PFSK-1 (cell line): ENCODE measurements at regions not wholly inside any gene's neighbourhood (a gene's known extent, or its start where the extent isn't known, plus 50 kb on each side); places are given as distances from the start of the nearest gene placed in this dataset.

Experiments used
- FOXP2 ChIP-seq: optimal IDR thresholded peaks from 2 replicates; pipeline ENCODE3; 2011; ENCODE audit warnings: borderline replicate concordance, control low read depth, inconsistent platforms; ENCODE audit not compliant: insufficient read depth; ENCODE audit errors: extremely low read length, extremely low read depth
- POLR2AphosphoS5 ChIP-seq: IDR thresholded peaks from 2 replicates; pipeline ENCODE4 v1.6.1; 2012; ENCODE audit warnings: low read depth, mild to moderate bottlenecking, control low read depth, low read length, moderate library complexity
- SIN3A ChIP-seq: IDR thresholded peaks from 2 replicates; pipeline ENCODE4 v1.6.1; 2012; ENCODE audit warnings: mild to moderate bottlenecking, low read length, moderate library complexity, borderline replicate concordance; ENCODE audit not compliant: insufficient read depth
- TAF1 ChIP-seq: IDR thresholded peaks from 2 replicates; pipeline ENCODE4 v1.6.1; 2012; ENCODE audit warnings: low read length, control low read depth, borderline replicate concordance; ENCODE audit not compliant: insufficient read depth
- TF ChIP-seq, protein P1 (sequence below), 2 experiments: IDR thresholded peaks; 2 replicates each; pipeline versions ENCODE4 v1.6.1 to v1.8.0; 2011 to 2012; ENCODE audit warnings: low read depth in 2 of 2, low read length in 2 of 2, control low read depth in 1 of 2, inconsistent platforms in 1 of 2, mild to moderate bottlenecking in 1 of 2, moderate library complexity in 1 of 2; ENCODE audit not compliant: insufficient read depth in 1 of 2

- TF ChIP-seq TAF1 (no peak), POLR2AphosphoS5 (no peak), SIN3A (no peak), FOXP2 (no peak)
- TF ChIP-seq, protein P1, sequence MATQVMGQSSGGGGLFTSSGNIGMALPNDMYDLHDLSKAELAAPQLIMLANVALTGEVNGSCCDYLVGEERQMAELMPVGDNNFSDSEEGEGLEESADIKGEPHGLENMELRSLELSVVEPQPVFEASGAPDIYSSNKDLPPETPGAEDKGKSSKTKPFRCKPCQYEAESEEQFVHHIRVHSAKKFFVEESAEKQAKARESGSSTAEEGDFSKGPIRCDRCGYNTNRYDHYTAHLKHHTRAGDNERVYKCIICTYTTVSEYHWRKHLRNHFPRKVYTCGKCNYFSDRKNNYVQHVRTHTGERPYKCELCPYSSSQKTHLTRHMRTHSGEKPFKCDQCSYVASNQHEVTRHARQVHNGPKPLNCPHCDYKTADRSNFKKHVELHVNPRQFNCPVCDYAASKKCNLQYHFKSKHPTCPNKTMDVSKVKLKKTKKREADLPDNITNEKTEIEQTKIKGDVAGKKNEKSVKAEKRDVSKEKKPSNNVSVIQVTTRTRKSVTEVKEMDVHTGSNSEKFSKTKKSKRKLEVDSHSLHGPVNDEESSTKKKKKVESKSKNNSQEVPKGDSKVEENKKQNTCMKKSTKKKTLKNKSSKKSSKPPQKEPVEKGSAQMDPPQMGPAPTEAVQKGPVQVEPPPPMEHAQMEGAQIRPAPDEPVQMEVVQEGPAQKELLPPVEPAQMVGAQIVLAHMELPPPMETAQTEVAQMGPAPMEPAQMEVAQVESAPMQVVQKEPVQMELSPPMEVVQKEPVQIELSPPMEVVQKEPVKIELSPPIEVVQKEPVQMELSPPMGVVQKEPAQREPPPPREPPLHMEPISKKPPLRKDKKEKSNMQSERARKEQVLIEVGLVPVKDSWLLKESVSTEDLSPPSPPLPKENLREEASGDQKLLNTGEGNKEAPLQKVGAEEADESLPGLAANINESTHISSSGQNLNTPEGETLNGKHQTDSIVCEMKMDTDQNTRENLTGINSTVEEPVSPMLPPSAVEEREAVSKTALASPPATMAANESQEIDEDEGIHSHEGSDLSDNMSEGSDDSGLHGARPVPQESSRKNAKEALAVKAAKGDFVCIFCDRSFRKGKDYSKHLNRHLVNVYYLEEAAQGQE (IDR thresholded peaks at IDR 0.05; ENCODE audit: insufficient read depth in 1 of 2, low read depth in 2 of 2, low read length in 2 of 2) = no peak
Measured at GRCh38 chr4:26160591-26160990, 160.2 kb upstream of the RBPJ start.

DNA sequence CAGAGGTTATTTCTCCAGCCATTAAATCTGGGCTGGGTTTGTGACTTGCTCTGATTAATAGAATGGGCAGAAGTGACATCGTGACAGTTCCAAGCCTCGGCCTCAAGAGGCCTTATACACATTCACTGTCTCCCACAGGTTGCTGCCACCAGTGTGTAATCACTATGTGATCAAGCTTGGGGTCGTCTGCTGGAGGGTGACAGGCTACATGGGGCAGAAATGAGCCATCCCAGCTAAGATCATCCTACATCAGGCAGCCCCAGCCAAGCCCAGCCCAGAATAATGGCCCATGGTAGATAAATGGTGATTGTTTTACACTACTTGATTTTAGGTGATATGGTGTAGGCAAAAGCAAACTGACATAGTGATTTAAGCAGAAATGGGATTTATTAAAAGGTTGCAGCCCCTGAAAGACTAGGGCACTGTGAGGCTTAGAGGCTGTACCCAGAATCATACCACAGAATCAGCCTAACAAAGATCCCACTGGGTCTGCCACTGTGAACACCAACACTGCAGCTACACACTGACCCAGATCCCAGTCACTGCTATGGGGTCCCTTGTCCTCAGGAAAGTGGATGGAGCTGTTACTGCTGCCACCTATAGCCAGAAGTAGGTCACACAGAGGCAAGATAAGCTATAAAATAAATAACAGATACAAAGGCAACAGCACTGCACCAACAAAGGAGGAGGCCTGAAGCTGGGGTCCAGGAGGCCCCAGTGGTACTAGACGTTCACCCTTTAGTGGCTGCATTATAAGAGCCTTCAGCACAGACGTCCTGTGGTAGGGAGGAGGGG, 159.6 kb upstream of the RBPJ start:
- TF ChIP-seq, protein P1 (IDR thresholded peaks at IDR 0.05; ENCODE audit: insufficient read depth in 1 of 2, low read depth in 2 of 2, low read length in 2 of 2) = no peak
- no peak for TF ChIP-seq SIN3A
- no peak for TF ChIP-seq TAF1
- no peak for TF ChIP-seq POLR2AphosphoS5
- no peak for TF ChIP-seq FOXP2

GRCh38 chr4:26162101-26162500, 158.7 kb upstream of the RBPJ start:
- TF ChIP-seq, protein P1 (IDR thresholded peaks at IDR 0.05; ENCODE audit: insufficient read depth in 1 of 2, low read depth in 2 of 2, low read length in 2 of 2) = no peak
- TF ChIP-seq TAF1 (no peak), POLR2AphosphoS5 (no peak), SIN3A (no peak), FOXP2 (no peak)

DNA sequence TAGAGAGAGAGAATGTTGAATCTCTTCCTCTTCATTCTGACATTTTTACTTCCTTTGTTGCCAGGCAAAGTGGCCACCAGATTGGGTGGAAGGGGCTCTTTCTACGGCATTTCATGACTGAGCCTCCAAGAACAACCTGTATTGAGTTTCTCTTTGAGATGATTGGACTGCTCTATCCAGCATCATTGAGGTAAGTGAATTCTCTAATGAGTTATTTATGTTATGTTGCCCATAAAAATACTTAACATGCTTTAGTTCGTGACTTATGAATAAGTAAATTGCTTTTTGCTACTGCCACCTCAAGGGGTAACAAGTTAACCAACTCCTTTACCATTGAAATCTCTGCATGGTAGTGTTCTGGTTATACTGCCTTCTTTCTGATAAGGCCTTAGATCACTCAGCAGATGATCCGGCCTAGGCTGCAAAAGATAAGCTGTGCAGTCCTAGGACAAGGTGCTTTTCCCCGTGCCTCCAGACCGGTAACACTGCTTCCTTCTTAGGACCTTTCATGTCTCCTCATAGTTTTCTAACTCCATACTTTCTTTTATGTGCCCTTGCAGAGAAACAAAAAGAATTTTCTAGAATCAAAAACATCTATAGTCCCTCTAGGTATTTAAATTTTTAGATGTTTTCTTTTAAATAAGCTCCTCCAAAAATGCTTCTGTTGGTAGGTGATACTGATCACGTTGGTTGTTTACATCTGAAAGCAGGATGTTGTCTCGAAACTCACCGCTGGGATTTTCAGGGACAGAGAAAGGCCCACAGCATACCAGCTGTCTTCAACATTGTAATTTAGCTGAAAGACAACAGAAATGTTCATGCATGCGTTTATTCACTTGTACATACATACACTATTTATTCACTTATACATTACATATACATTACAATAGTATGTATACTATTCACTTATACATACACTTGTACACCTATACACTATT, 157.1 kb upstream of the RBPJ start:
- TF ChIP-seq TAF1 = no peak
- TF ChIP-seq POLR2AphosphoS5 = no peak
- no peak for TF ChIP-seq FOXP2
- TF ChIP-seq, protein P1 (IDR thresholded peaks at IDR 0.05; ENCODE audit: insufficient read depth in 1 of 2, low read depth in 2 of 2, low read length in 2 of 2) = no peak
- no peak for TF ChIP-seq SIN3A
